B cell (primary cell): ENCODE measurements at regions not wholly inside any gene's neighbourhood (a gene's known extent, or its start where the extent isn't known, plus 50 kb on each side); places are given as distances from the start of the nearest gene placed in this dataset.

Source experiments
- ATAC-seq: fragments of 200-7000 bp; cut with Tn5 transposase; one replicate; pipeline ENCODE4 v1.10.0; 2021; ENCODE audit warnings: low read depth, mild to moderate bottlenecking, moderate number of reproducible peaks, moderate library complexity
- CTCF ChIA-PET: fragments of 350-600 bp; sonication (Branson Sonifier 250); formaldehyde crosslinking; loops from one replicate; lab custom pipeline; 2021; ENCODE audit warnings: antibody characterized with exemption, inconsistent platforms; lab: Charles Lee
- POLR2A ChIA-PET: fragments of 350-600 bp; sonication (Branson Sonifier 250); formaldehyde crosslinking; loops from one replicate; lab custom pipeline; 2021; ENCODE audit warnings: antibody characterized with exemption; lab: Charles Lee
- DNase-seq: peaks from one replicate; pipeline ENCODE4 v3.0.0; 2013
- H2AFZ ChIP-seq: 2 replicates; pipeline ENCODE4 v1.6.1; 2012; ENCODE audit warnings: mild to moderate bottlenecking, low read depth, low read length; ENCODE audit not compliant: insufficient read depth, poor library complexity, severe bottlenecking
- H3K27ac ChIP-seq, 2 donors: 1 replicate in 1 of 2; 2 replicates in 1 of 2; pipeline ENCODE4 v1.5.1; 2012 to 2013; ENCODE audit warnings: low read length in 2 of 2, mild to moderate bottlenecking in 2 of 2, moderate library complexity in 1 of 2
- H3K27me3 ChIP-seq, 4 experiments: fragments of 200-600 bp in 1 of 4; sonication (generic) in 1 of 4; replicated peaks in 1 of 4; 1 replicate in 2 of 4; 2 replicates in 2 of 4; pipeline versions ENCODE4 v1.6.1 to v1.7.0; 2013 to 2016; ENCODE audit warnings: low read length in 3 of 4, mild to moderate bottlenecking in 2 of 4, mixed read lengths in 1 of 4, moderate library complexity in 1 of 4; ENCODE audit not compliant: insufficient read depth in 4 of 4, control insufficient read depth in 3 of 4; ENCODE audit errors: control extremely low read depth in 1 of 4
- H3K36me3 ChIP-seq, 2 experiments: replicated peaks in 1 of 2; 1 replicate in 1 of 2; 2 replicates in 1 of 2; pipeline versions ENCODE4 v1.6.1 to v1.7.1; 2013; ENCODE audit warnings: low read length in 1 of 2; ENCODE audit not compliant: insufficient read depth in 2 of 2, control insufficient read depth in 1 of 2; ENCODE audit errors: control extremely low read depth in 1 of 2, extremely low read depth in 1 of 2
- H3K4me1 ChIP-seq, 2 donors: fragments of 200-600 bp in 1 of 2; sonication (generic) in 1 of 2; 1 replicate in 1 of 2; 2 replicates in 1 of 2; pipeline versions ENCODE4 v1.5.1 to v1.6.1; 2013 to 2017; ENCODE audit warnings: low read length in 2 of 2; ENCODE audit not compliant: control insufficient read depth in 2 of 2, insufficient read depth in 2 of 2
- H3K4me2 ChIP-seq: replicated peaks from 2 replicates; pipeline ENCODE3; 2012; ENCODE audit warnings: mild to moderate bottlenecking, low read depth, low read length; ENCODE audit not compliant: poor library complexity, severe bottlenecking
- H3K4me3 ChIP-seq, 5 experiments: fragments of 200-600 bp in 1 of 5; sonication (generic) in 1 of 5; 1 replicate in 3 of 5; 2 replicates in 2 of 5; pipeline versions ENCODE4 v1.5.1 to v1.7.0; 2011 to 2016; ENCODE audit warnings: low read length in 4 of 5, mild to moderate bottlenecking in 4 of 5, low read depth in 2 of 5, control low read depth in 1 of 5, moderate library complexity in 1 of 5; ENCODE audit not compliant: insufficient read depth in 1 of 5; ENCODE audit errors: control extremely low read depth in 1 of 5, extremely low read depth in 1 of 5
- H3K79me2 ChIP-seq: fragments of 200-600 bp; sonication (generic); one replicate; pipeline ENCODE4 v1.6.0; 2016; ENCODE audit warnings: low read length; ENCODE audit not compliant: control insufficient read depth, insufficient read depth
- H3K9ac ChIP-seq: fragments of 200-600 bp; sonication (generic); 2 replicates; pipeline ENCODE4 v1.6.1; 2017; ENCODE audit warnings: mild to moderate bottlenecking, low read length, moderate library complexity
- H3K9me3 ChIP-seq, 3 donors: one replicate each; pipeline versions ENCODE4 v1.6.1 to v1.7.1; 2013; ENCODE audit warnings: low read length in 2 of 3; ENCODE audit not compliant: control insufficient read depth in 2 of 3, insufficient read depth in 1 of 3; ENCODE audit errors: control extremely low read depth in 1 of 3
- H4K20me1 ChIP-seq: 2 replicates; pipeline ENCODE4 v1.6.0; 2012; ENCODE audit warnings: mild to moderate bottlenecking, low read length; ENCODE audit not compliant: insufficient read depth, control insufficient read depth, poor library complexity, severe bottlenecking
- H3K27ac Mint-ChIP-seq: one replicate; pipeline ENCODE4 v1.8.0; 2021; ENCODE audit warnings: mixed read lengths
- H3K27me3 Mint-ChIP-seq: one replicate; pipeline ENCODE4 v1.8.0; 2021; ENCODE audit warnings: mixed read lengths
- H3K4me1 Mint-ChIP-seq: one replicate; pipeline ENCODE4 v1.8.0; 2021; ENCODE audit warnings: mixed read lengths
- H3K4me3 Mint-ChIP-seq: one replicate; pipeline ENCODE4 v1.8.0; 2021; ENCODE audit warnings: mixed read lengths
- H3K9me3 Mint-ChIP-seq: one replicate; pipeline ENCODE4 v1.8.0; 2022; ENCODE audit warnings: mixed read lengths; ENCODE audit not compliant: insufficient read depth
- EZH2 ChIP-seq: IDR thresholded peaks from 2 replicates; pipeline ENCODE4 v1.6.1; 2012; ENCODE audit warnings: borderline replicate concordance, low read depth, mild to moderate bottlenecking, moderate library complexity, low read length; ENCODE audit not compliant: insufficient read depth, poor library complexity, severe bottlenecking
- WGBS: methylation state at CpG from one replicate; pipeline ENCODE4 v1.1.5; 2013; ENCODE audit warnings: missing lambda C conversion rate; ENCODE audit not compliant: insufficient coverage; 5-methylcytosine and 5-hydroxymethylcytosine counted together
- intact Hi-C: fragments of 100-400 bp; cut with micrococcal nuclease; formaldehyde crosslinking; loops from one replicate; pipeline ENCODE4 v1.10.0; 2022
- TF ChIP-seq, protein P1 (sequence below): fragments of 200-600 bp; IDR thresholded peaks from one replicate; pipeline ENCODE4 v1.8.0; 2022; ENCODE audit warnings: antibody characterized with exemption, mild to moderate bottlenecking

DNA sequence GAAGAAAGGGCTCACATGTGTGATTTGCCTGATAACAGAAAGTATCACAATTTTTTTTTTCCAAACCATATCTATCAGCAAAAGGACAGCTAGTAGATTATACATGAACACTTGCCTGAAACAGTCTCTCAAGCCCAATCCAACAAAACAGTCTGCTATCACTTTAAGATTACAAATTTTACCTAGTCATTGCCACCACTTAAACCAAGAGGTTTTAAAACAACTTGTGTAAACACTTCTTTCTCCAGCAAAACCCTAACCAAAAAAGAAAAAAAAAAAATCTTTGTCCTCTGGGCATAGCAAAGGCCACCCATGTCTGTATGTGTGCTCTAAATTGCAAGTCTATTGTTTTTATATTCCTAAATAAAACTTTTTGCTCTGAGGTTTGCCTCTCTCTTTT, 1568.4 kb downstream of the GRIK2 start:
- ChIA-PET POLR2A (no interaction called here), CTCF (no interaction called here)
- H3K4me3 ChIP-seq: no peak overlapping the region
- intact Hi-C loops: no loop called here
- H3K4me2 ChIP-seq: no peak overlapping the region
- Mint-ChIP-seq H3K4me1 (no peaks in the 10 kb centered on the region), H3K4me3 (no peak overlapping the region), H3K27ac (no peak overlapping the region), H3K27me3 (no peaks in the 10 kb centered on the region), H3K9me3 (no peaks in the 10 kb centered on the region)
- H3K27me3 ChIP-seq: no peaks in the 10 kb centered on the region
- no peak for DNase-seq
- H2AFZ ChIP-seq: no peak overlapping the region
- H3K27ac ChIP-seq: no peak overlapping the region
- H3K9ac ChIP-seq: no peak overlapping the region
- no peaks in the 10 kb centered on the region for H4K20me1 ChIP-seq
- H3K79me2 ChIP-seq: no peaks in the 10 kb centered on the region
- ATAC-seq: no peak
- H3K4me1 ChIP-seq: no peaks in the 10 kb centered on the region
- H3K9me3 ChIP-seq: no peaks in the 10 kb centered on the region
- TF ChIP-seq, protein P1, sequence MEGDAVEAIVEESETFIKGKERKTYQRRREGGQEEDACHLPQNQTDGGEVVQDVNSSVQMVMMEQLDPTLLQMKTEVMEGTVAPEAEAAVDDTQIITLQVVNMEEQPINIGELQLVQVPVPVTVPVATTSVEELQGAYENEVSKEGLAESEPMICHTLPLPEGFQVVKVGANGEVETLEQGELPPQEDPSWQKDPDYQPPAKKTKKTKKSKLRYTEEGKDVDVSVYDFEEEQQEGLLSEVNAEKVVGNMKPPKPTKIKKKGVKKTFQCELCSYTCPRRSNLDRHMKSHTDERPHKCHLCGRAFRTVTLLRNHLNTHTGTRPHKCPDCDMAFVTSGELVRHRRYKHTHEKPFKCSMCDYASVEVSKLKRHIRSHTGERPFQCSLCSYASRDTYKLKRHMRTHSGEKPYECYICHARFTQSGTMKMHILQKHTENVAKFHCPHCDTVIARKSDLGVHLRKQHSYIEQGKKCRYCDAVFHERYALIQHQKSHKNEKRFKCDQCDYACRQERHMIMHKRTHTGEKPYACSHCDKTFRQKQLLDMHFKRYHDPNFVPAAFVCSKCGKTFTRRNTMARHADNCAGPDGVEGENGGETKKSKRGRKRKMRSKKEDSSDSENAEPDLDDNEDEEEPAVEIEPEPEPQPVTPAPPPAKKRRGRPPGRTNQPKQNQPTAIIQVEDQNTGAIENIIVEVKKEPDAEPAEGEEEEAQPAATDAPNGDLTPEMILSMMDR: no peak
- no peak for TF ChIP-seq EZH2
- H3K36me3 ChIP-seq: no peaks in the 10 kb centered on the region

DNA sequence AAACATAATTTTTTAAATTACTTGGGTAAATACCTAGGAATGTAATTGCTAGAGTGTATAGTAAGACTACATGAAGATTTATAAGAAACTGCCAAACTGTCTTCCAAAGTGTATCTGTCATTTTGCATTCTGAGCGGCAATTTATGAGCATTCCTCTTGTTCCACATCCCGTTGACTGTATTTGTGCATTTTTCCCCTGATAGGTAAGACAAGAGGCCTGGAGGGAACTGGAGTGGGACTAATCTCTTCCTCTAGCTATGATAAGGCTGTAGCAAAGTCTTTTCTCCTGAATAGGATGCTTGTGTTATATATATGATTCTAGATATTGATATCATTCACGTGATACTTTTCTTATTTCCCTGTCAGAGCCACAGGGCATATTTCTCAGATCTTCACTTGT, 1557.5 kb downstream of the GRIK2 start:
- ATAC-seq: no peak
- DNase-seq: no peak
- H3K27ac Mint-ChIP-seq: no peak overlapping the region
- Histone ChIP-seq H3K36me3 (no peaks in the 10 kb centered on the region), H3K9ac (no peak overlapping the region), H3K4me2 (no peak overlapping the region), H3K4me3 (no peak overlapping the region), H3K4me1 (no peaks in the 10 kb centered on the region), H2AFZ (no peak overlapping the region), H3K9me3 (no peaks in the 10 kb centered on the region), H3K27ac (no peak overlapping the region), H3K79me2 (no peaks in the 10 kb centered on the region), H4K20me1 (no peaks in the 10 kb centered on the region), H3K27me3 (no peaks in the 10 kb centered on the region)
- TF ChIP-seq EZH2: no peak
- TF ChIP-seq, protein P1: no peak
- CTCF ChIA-PET: no interaction called here
- intact Hi-C loops: no loop called here
- no peaks in the 10 kb centered on the region for H3K27me3 Mint-ChIP-seq
- H3K4me3 Mint-ChIP-seq: no peak overlapping the region
- POLR2A ChIA-PET: no interaction called here
- H3K9me3 Mint-ChIP-seq: no peaks in the 10 kb centered on the region
- WGBS: no CpG with 5 or more reads among the region's 3 CpGs
- no peaks in the 10 kb centered on the region for H3K4me1 Mint-ChIP-seq
